HepG2 (cell line): ENCODE measurements at regions not wholly inside any gene's neighbourhood (a gene's known extent, or its start where the extent isn't known, plus 50 kb on each side); places are given as distances from the start of the nearest gene placed in this dataset.

Experiments used
- ATAC-seq: fragments of 200-7000 bp; cut with Tn5 transposase; 3 replicates; pipeline ENCODE4 v1.9.1; 2020; ENCODE audit warnings: mild to moderate bottlenecking, moderate library complexity
- BruUV-seq: library from RNA; stranded (reverse); fragments of 400-500 nt; replicated peaks from 2 replicates; lab custom pipeline; 2021; lab: Mats Ljungman, UMichigan
- CTCF ChIA-PET: fragments of 300-600 bp; formaldehyde crosslinking; extraction: SDS; loops from one replicate; lab custom pipeline; 2021; ENCODE audit warnings: low total read pairs, inconsistent platforms, low intra/inter-chr PET ratio; lab: Yijun Ruan, JAX
- POLR2A ChIA-PET: fragments of 350-600 bp; sonication (Branson Sonifier 250); formaldehyde crosslinking; loops from one replicate; lab custom pipeline; 2020; ENCODE audit warnings: antibody characterized with exemption, inconsistent platforms; lab: Yijun Ruan, JAX
- DNase-seq: peaks from one replicate; pipeline ENCODE4 v3.0.0-alpha.2; 2015; ENCODE audit warnings: low spot score
- FAIRE-seq: peaks from 3 replicates; lab custom pipeline; 2011; peaks lifted over from hg19 to GRCh38; lab: Jason Lieb, UNC
- H2AFZ ChIP-seq: one replicate; pipeline ENCODE4 v1.6.1; 2011; ENCODE audit warnings: low read length, inconsistent platforms
- H3K27ac ChIP-seq: fragments of 300-600 bp; 3 replicates; pipeline ENCODE4 v1.8.0; 2011; ENCODE audit warnings: mixed run types, mild to moderate bottlenecking, mixed read lengths, low read length, inconsistent platforms; ENCODE audit not compliant: insufficient read depth; ENCODE audit errors: extremely low read length
- H3K27me3 ChIP-seq, 2 experiments: fragments of 200-600 bp in 1 of 2; 2 replicates in 1 of 2; 3 replicates in 1 of 2; pipeline versions ENCODE4 v1.6.0 to v1.8.0; 2011; ENCODE audit warnings: low read length in 2 of 2, mild to moderate bottlenecking in 2 of 2, moderate library complexity in 2 of 2, inconsistent platforms in 1 of 2; ENCODE audit not compliant: insufficient read depth in 2 of 2, control insufficient read depth in 1 of 2
- H3K36me3 ChIP-seq, 2 experiments: fragments of 200-600 bp in 1 of 2; replicated peaks in 1 of 2; 2 replicates in 1 of 2; 3 replicates in 1 of 2; pipeline versions ENCODE4 v1.5.1 to v1.8.0; 2011; ENCODE audit warnings: low read length in 2 of 2, inconsistent platforms in 1 of 2; ENCODE audit not compliant: insufficient read depth in 2 of 2, control insufficient read depth in 1 of 2
- H3K4me1 ChIP-seq: 2 replicates; pipeline ENCODE4 v1.5.1; 2012; ENCODE audit warnings: low read length, inconsistent platforms; ENCODE audit not compliant: insufficient read depth
- H3K4me2 ChIP-seq: 2 replicates; pipeline ENCODE4 v1.6.0; 2011; ENCODE audit warnings: low read depth, low read length, inconsistent platforms
- H3K4me3 ChIP-seq, 3 experiments: fragments of 200-600 bp in 1 of 3; sonication (generic), shearing (Covaris generic) in 1 of 3; replicated peaks in 1 of 3; 2 replicates each; pipeline ENCODE4 v1.5.1; 2011 to 2016; ENCODE audit warnings: low read length in 3 of 3, inconsistent platforms in 2 of 3, low read depth in 2 of 3, mild to moderate bottlenecking in 2 of 3, control low read depth in 1 of 3, mixed read lengths in 1 of 3; ENCODE audit not compliant: insufficient read depth in 1 of 3
- H3K79me2 ChIP-seq: one replicate; pipeline ENCODE4 v1.6.1; 2011; ENCODE audit warnings: low read length, inconsistent platforms; ENCODE audit not compliant: insufficient read depth
- H3K9ac ChIP-seq: 2 replicates; pipeline ENCODE4 v1.6.0; 2011; ENCODE audit warnings: mild to moderate bottlenecking, low read depth, low read length, inconsistent platforms; ENCODE audit not compliant: insufficient read depth
- H3K9me3 ChIP-seq: 2 replicates; pipeline ENCODE4 v1.5.1; 2012; ENCODE audit warnings: mild to moderate bottlenecking, low read length
- H4K20me1 ChIP-seq: 2 replicates; pipeline ENCODE4 v1.6.0; 2011; ENCODE audit warnings: inconsistent platforms, mild to moderate bottlenecking, low read length, moderate library complexity; ENCODE audit not compliant: insufficient read depth
- ARID4A ChIP-seq: sonication (generic); formaldehyde crosslinking; IDR thresholded peaks from 2 replicates; pipeline ENCODE4 v1.5.0; 2020; ENCODE audit warnings: mild to moderate bottlenecking, missing genetic modification reagents, borderline replicate concordance
- CBFB ChIP-seq: sonication (generic); formaldehyde crosslinking; IDR thresholded peaks from 2 replicates; pipeline ENCODE4 v1.4.0; 2020; ENCODE audit warnings: missing genetic modification reagents
- CCDC6 ChIP-seq: sonication (generic); formaldehyde crosslinking; IDR thresholded peaks from 2 replicates; pipeline ENCODE4 v1.8.1; 2022; ENCODE audit warnings: mild to moderate bottlenecking, missing genetic modification reagents, moderate library complexity
- CEBPZ ChIP-seq: IDR thresholded peaks from 2 replicates; pipeline ENCODE4 v1.6.1; 2012; ENCODE audit warnings: low read length, improper control_type of control experiment
- HDAC2 ChIP-seq: sonication (generic); formaldehyde crosslinking; IDR thresholded peaks from 2 replicates; pipeline ENCODE4 v1.4.0; 2020; ENCODE audit warnings: missing genetic modification reagents
- KLF11 ChIP-seq: IDR thresholded peaks from 2 replicates; pipeline ENCODE4 v1.6.1; 2016; ENCODE audit warnings: missing compliant biosample characterization
- NR0B2 ChIP-seq: sonication (generic); formaldehyde crosslinking; IDR thresholded peaks from 2 replicates; pipeline ENCODE4 v1.4.0; 2020; ENCODE audit warnings: mild to moderate bottlenecking, missing genetic modification reagents
- PCBP1 ChIP-seq: fragments of 200-400 bp; formaldehyde crosslinking; IDR thresholded peaks from 2 replicates; pipeline ENCODE4 v1.6.1; 2017; ENCODE audit warnings: mild to moderate bottlenecking, low read depth, low read length, borderline replicate concordance
- SP1 ChIP-seq, 2 experiments: fragments of 450-650 bp in 1 of 2; sonication (generic) in 1 of 2; formaldehyde crosslinking in 1 of 2; IDR thresholded peaks; 2 replicates each; pipeline versions ENCODE4 v1.4.0 to v1.6.1; 2016 to 2020; ENCODE audit warnings: missing genetic modification reagents in 1 of 2
- ZNF235 ChIP-seq: sonication (generic); formaldehyde crosslinking; IDR thresholded peaks from 2 replicates; pipeline ENCODE4 v1.8.1; 2023; ENCODE audit warnings: mild to moderate bottlenecking, missing genetic modification reagents, borderline replicate concordance
- ZNF501 ChIP-seq: sonication (generic); formaldehyde crosslinking; IDR thresholded peaks from 2 replicates; pipeline ENCODE4 v1.5.1; 2020; ENCODE audit warnings: mild to moderate bottlenecking, moderate library complexity, missing genetic modification reagents
- ZNF557 ChIP-seq: sonication (generic); formaldehyde crosslinking; IDR thresholded peaks from 2 replicates; pipeline ENCODE4 v1.4.0; 2020; ENCODE audit warnings: missing genetic modification reagents
- ZNF629 ChIP-seq: sonication (generic); formaldehyde crosslinking; conservative IDR thresholded peaks from 2 replicates; pipeline ENCODE4 v1.5.0; 2020; ENCODE audit warnings: missing genetic modification reagents
- WGBS: methylation state at CpG from one replicate; pipeline ENCODE4 v1.1.6; 2017; ENCODE audit warnings: low lambda C conversion rate; 5-methylcytosine and 5-hydroxymethylcytosine counted together
- in situ Hi-C: cut with HindIII; loops from 2 replicates; pipeline ENCODE4 v1.10.0; 2017; ENCODE audit warnings: low pct_unique_long_range_greater_than_20kb; ENCODE audit not compliant: extremely low pct_ligation_motif_present
- intact Hi-C: fragments of 100-400 bp; cut with micrococcal nuclease; formaldehyde crosslinking; loops from one replicate; pipeline ENCODE4 v1.10.0; 2022; ENCODE audit not compliant: unreplicated experiment

DNA sequence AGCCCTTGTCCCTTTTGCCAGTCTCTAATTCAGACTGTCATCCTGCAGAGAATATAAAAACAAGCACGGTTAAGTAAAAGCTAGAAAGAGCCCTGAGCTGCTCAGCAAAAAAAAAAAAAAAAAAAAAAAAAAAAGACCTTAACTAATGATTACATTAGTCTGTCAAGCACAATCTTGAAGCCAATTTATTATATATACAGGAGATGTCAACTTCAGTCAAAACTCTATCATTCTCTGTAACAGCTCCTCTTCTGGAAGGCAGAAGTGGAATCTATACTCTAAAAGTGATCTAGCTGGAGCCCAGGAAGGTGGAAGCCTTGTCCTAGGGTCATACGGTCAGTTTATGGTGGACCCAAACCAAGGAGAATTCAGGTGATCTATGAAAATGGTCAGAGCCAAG lies 55.2 kb upstream of the UBASH3B start:
- ATAC-seq, result no peak
- no peak for FAIRE-seq
- no peak overlapping the region for H3K9ac ChIP-seq
- no peak for DNase-seq
- H3K79me2 ChIP-seq, result no peaks in the 10 kb centered on the region
- H3K9me3 ChIP-seq, result no peaks in the 10 kb centered on the region
- no peaks in the 10 kb centered on the region for H4K20me1 ChIP-seq
- intact Hi-C loops, result no loop called here
- H3K27ac ChIP-seq, result no peak overlapping the region
- H3K4me2 ChIP-seq, result no peak overlapping the region
- no peaks in the 10 kb centered on the region for H3K36me3 ChIP-seq
- H2AFZ ChIP-seq, result no peak overlapping the region
- peaks cover 17% of the 10 kb centered on the region for H3K4me1 ChIP-seq
- ChIA-PET POLR2A (no interaction called here), CTCF (no interaction called here)
- H3K27me3 ChIP-seq, result peaks cover 1 to 11% of the 10 kb centered on the region in 2 experiments; a peak in 2 of 5 replicates
- in situ Hi-C loops, result loop anchor here (25.0 kb wide), 1 partner anchor 437 kb away; no protein-coding TSS in a partner anchor
- BruUV-seq, result no TSS peak
- TF ChIP-seq PCBP1 (no peak), ZNF629 (CRISPR knock-in tag) (no peak), ZNF557 (CRISPR knock-in tag) (no peak), ZNF235 (CRISPR knock-in tag) (no peak), KLF11 (CRISPR knock-in tag) (no peak), SP1 (IDR thresholded peaks at IDR 0.05) (no peak), SP1 (CRISPR knock-in tag; IDR thresholded peaks at IDR 0.05) (no peak), ZNF501 (no peak), CBFB (CRISPR knock-in tag) (no peak), CCDC6 (CRISPR knock-in tag) (no peak), HDAC2 (CRISPR knock-in tag) (no peak), NR0B2 (no peak), ARID4A (no peak), CEBPZ (no peak)
- 32% methylated on average over 2 of the region's 2 CpGs for WGBS
- no peak overlapping the region for H3K4me3 ChIP-seq
